ENCODE measurements at regions not wholly inside any gene's neighbourhood (a gene's known extent, or its start where the extent isn't known, plus 50 kb on each side); places are given as distances from the start of the nearest gene placed in this dataset.

DNA sequence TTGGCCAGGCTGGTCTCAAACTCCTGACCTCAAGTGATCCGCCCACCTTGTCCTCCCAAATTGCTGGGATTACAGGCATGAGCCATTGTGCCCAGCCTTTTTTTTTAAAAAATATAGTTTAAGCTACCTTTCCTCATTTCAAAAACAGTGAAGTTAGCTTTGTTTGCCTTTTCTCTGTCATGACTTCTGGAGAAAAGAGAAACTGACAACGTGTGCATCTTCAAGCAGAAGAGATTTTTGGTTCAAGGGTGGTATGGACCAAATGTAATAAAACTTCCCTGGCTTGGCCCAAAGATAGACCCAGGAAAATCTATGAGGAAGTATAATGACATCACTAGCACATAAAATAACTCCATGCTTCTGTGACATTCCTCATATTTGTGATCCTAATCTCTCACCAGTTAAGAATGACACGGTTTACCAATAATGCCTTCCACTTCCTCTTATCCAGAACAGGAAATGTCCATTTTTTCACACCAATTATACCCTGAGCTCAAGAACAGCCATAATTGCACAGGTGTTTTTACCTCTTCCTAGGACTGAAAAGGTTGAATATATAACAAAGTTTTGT is 781.2 kb upstream of the NR2F2 start:
- in situ Hi-C loops (cut with MboI; ENCODE audit: low sequenced_read_pairs, unreplicated experiment): no loop called here
- TF ChIP-seq, protein P1, sequence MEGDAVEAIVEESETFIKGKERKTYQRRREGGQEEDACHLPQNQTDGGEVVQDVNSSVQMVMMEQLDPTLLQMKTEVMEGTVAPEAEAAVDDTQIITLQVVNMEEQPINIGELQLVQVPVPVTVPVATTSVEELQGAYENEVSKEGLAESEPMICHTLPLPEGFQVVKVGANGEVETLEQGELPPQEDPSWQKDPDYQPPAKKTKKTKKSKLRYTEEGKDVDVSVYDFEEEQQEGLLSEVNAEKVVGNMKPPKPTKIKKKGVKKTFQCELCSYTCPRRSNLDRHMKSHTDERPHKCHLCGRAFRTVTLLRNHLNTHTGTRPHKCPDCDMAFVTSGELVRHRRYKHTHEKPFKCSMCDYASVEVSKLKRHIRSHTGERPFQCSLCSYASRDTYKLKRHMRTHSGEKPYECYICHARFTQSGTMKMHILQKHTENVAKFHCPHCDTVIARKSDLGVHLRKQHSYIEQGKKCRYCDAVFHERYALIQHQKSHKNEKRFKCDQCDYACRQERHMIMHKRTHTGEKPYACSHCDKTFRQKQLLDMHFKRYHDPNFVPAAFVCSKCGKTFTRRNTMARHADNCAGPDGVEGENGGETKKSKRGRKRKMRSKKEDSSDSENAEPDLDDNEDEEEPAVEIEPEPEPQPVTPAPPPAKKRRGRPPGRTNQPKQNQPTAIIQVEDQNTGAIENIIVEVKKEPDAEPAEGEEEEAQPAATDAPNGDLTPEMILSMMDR (IDR thresholded peaks at IDR 0.05; ENCODE audit: borderline replicate concordance, control extremely low read depth, extremely low read depth, insufficient read depth, missing control alignments): no peak
- DNase-seq (ENCODE audit: low spot score): no peak

DNA sequence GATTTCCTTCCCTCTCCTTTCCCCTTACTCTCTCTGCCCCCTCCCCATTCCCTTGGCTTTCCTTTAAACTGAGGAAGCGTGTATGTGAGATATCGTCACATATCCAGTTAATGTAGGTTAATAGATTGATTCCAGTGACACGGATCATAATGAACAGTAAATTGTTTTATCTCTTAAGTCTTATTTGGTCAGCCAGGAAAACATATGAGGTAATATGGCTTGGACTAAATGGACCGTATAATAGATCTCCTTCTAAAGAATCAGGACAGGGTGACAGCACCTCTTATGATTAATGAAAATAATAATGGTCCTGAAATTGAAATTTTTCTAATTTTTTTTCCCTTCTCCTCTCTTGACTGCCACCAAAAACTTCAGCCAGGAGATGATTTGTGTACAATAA is 779.8 kb upstream of the NR2F2 start:
- in situ Hi-C loops (cut with MboI; ENCODE audit: low sequenced_read_pairs, unreplicated experiment): no loop called here
- TF ChIP-seq, protein P1 (IDR thresholded peaks at IDR 0.05; ENCODE audit: borderline replicate concordance, control extremely low read depth, extremely low read depth, insufficient read depth, missing control alignments): no peak
- no peak for DNase-seq (ENCODE audit: low spot score)

DNA sequence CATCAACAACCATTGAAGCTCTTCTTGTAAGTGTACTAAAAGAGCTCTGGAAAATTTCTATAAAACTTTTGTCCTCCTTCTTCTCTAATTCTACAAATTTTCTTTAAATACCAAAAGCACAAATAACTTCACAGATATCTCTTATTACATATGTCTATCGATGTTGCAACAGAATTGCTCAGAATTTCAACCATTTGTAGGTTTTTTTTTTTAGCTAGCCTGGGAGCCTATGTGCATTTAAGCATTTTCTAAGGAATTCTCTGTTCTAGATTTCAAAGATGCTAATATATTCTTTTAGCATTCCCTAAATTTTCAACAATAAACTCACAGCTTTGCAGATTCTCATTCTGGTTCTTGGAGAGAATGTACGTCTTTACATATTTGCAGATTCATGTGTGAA is 774.3 kb upstream of the NR2F2 start:
- TF ChIP-seq, protein P1 (IDR thresholded peaks at IDR 0.05; ENCODE audit: borderline replicate concordance, control extremely low read depth, extremely low read depth, insufficient read depth, missing control alignments): no peak
- DNase-seq (ENCODE audit: low spot score): no peak
- in situ Hi-C loops (cut with MboI; ENCODE audit: low sequenced_read_pairs, unreplicated experiment): no loop called here

DNA sequence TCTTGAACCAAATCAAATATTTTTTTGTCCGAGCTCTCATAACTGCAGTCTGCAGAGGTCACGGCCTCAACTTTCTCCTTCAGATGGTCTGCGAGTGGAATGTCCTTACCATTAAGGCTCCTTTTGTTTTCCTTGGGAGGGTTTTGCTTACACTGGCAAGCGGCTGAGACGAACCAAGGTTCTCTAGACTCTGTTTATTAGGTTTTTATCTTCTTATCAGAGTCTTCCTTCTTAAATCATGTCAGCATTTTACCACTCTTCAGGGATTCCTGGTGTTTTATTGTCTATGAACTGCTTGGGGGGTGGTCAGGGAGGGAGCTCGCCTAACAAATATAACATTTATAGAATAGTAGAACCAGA is 773.7 kb upstream of the NR2F2 start:
- in situ Hi-C loops (cut with MboI; ENCODE audit: low sequenced_read_pairs, unreplicated experiment): no loop called here
- DNase-seq (ENCODE audit: low spot score): no peak
- TF ChIP-seq, protein P1 (IDR thresholded peaks at IDR 0.05; ENCODE audit: borderline replicate concordance, control extremely low read depth, extremely low read depth, insufficient read depth, missing control alignments): no peak

DNA sequence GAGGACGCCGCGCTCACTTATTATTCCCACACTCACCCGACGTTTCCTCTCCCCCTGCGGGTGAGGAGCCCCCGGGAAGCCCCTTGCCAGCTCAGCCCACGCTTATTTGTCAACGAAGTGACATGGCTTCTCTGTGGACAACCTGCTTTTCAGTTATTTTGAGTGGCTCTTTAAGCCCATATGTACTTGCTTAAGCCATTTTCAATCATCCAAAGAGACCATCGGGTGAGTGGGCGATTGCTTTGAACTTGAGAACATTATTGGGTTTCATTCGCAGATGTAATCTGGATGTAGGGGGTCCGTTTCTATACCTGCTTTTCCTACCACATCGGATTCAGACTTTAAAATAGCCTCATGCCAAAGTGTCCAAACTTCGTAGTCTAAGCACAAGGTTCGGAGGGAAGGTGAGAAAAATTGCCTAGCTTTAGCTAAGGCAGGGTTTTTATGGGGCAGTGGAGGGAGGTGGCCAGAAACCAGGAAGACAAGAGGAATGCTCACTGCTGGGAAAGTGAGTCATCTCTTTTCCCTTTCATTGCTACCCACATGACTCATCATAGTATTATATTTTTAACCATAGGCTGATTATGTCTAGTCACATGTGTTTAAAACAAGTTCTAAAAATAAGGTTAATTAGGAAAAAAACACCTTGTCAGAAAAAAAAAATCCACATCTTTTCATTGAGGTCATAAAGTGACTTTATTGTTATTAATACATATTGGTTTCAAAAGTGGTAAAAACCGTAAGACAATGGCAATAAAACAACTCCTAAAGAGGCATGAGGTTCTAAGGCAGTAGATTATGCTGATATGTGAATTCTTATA is 773.1 kb upstream of the NR2F2 start:
- TF ChIP-seq, protein P1 (IDR thresholded peaks at IDR 0.05; ENCODE audit: borderline replicate concordance, control extremely low read depth, extremely low read depth, insufficient read depth, missing control alignments): no peak
- no peak for DNase-seq (ENCODE audit: low spot score)
- in situ Hi-C loops (cut with MboI; ENCODE audit: low sequenced_read_pairs, unreplicated experiment): no loop called here

DNA sequence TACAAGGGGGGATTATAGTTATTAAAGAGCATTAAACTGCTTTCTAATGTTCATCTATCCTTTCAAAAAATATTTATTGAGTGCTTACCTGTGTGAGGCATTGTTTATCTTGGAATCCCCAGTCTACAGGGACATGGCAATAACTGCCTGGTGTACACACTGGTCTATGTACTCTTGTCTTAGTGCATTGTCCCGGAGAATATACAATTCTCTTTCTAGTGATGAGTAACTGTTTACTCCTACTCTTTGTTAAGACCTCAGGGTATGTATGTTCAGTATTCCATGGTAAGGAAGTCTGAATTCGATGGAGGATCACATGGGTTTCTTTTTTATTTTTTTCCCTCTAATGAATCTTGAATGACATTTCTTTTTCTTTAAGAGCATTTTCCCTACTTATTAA is 772.4 kb upstream of the NR2F2 start:
- TF ChIP-seq, protein P1 (IDR thresholded peaks at IDR 0.05; ENCODE audit: borderline replicate concordance, control extremely low read depth, extremely low read depth, insufficient read depth, missing control alignments): no peak
- DNase-seq (ENCODE audit: low spot score): no peak
- in situ Hi-C loops (cut with MboI; ENCODE audit: low sequenced_read_pairs, unreplicated experiment): no loop called here
